Fibroblast of villous mesenchyme (primary cell): ENCODE measurements at regions not wholly inside any gene's neighbourhood (a gene's known extent, or its start where the extent isn't known, plus 50 kb on each side); places are given as distances from the start of the nearest gene placed in this dataset.

ENCODE experiments used
- DNase-seq: peaks from one replicate; pipeline ENCODE4 v3.0.0-alpha.2; 2010; ENCODE audit warnings: low read depth
- H3K4me3 ChIP-seq: 2 replicates; pipeline ENCODE4 v1.5.1; 2011; ENCODE audit warnings: low read depth, mild to moderate bottlenecking, low read length
- CTCF ChIP-seq: IDR thresholded peaks from 2 replicates; pipeline ENCODE4 v1.5.1; 2012; ENCODE audit warnings: low read depth, mild to moderate bottlenecking, low read length; ENCODE audit not compliant: insufficient read depth

- H3K4me3 ChIP-seq: no peak overlapping the region
- DNase-seq: no peak
- no peak for TF ChIP-seq CTCF
Observed at GRCh38 chr22:44549701-44550100, 51.7 kb upstream of the RTL6 start.

GRCh38 chr22:44548981-44549380 is 50.9 kb upstream of the RTL6 start:
- DNase-seq: no peak
- H3K4me3 ChIP-seq: no peak overlapping the region
- no peak for TF ChIP-seq CTCF
